Gastroesophageal sphincter (tissue), 4 donors: ENCODE measurements at regions not wholly inside any gene's neighbourhood (a gene's known extent, or its start where the extent isn't known, plus 50 kb on each side); places are given as distances from the start of the nearest gene placed in this dataset.
A peak's percentile ranks its signal among the peaks of the same experiment; 100 is the strongest.

Experiments
- ATAC-seq: fragments of 150-250 bp; one replicate; pipeline ENCODE4 v1.9.1; 2016; ENCODE audit warnings: mild to moderate bottlenecking, moderate library complexity
- H3K27ac ChIP-seq, 4 donors: fragments of 200-600 bp; sonication (generic) in 3 of 4; 1 replicate in 3 of 4; 2 replicates in 1 of 4; pipeline ENCODE4 v1.5.1; 2016 to 2019
- H3K27me3 ChIP-seq: fragments of 200-600 bp; sonication (generic); one replicate; pipeline ENCODE4 v1.5.1; 2019
- H3K36me3 ChIP-seq, 2 donors: fragments of 200-600 bp; sonication (generic); one replicate each; pipeline ENCODE4 v1.5.1; 2019; ENCODE audit warnings: control low read depth in 1 of 2
- H3K4me1 ChIP-seq, 3 donors: fragments of 200-600 bp; sonication (generic); 1 replicate in 2 of 3; 2 replicates in 1 of 3; pipeline ENCODE4 v1.5.1; 2016 to 2019; ENCODE audit warnings: control low read depth in 2 of 3
- H3K4me3 ChIP-seq, 2 donors: fragments of 200-600 bp; sonication (generic); one replicate each; pipeline ENCODE4 v1.5.1; 2019; ENCODE audit warnings: mild to moderate bottlenecking in 1 of 2, moderate library complexity in 1 of 2
- H3K9me3 ChIP-seq, 3 donors: fragments of 200-600 bp; sonication (generic); one replicate each; pipeline ENCODE4 v1.5.1; 2017 to 2019; ENCODE audit warnings: control low read depth in 2 of 3
- CTCF ChIP-seq, 4 experiments: fragments of 200-600 bp in 2 of 4; fragments of 450-650 bp in 2 of 4; sonication (generic) in 1 of 4; IDR thresholded peaks; one replicate each; pipeline ENCODE4 v1.5.1; 2017 to 2019; ENCODE audit warnings: antibody characterized with exemption in 4 of 4, mild to moderate bottlenecking in 2 of 4, moderate library complexity in 2 of 4
- EP300 ChIP-seq: sonication (generic); formaldehyde crosslinking; IDR thresholded peaks from one replicate; pipeline ENCODE4 v1.6.1; 2017; ENCODE audit warnings: antibody characterized with exemption, mild to moderate bottlenecking
- POLR2A ChIP-seq, 2 donors: fragments of 450-650 bp; IDR thresholded peaks; one replicate each; pipeline ENCODE4 v1.6.1; 2017; ENCODE audit warnings: antibody characterized with exemption in 2 of 2, mild to moderate bottlenecking in 2 of 2, moderate library complexity in 1 of 2
- POLR2AphosphoS5 ChIP-seq: sonication (generic); formaldehyde crosslinking; IDR thresholded peaks from one replicate; pipeline ENCODE4 v1.6.1; 2017; ENCODE audit warnings: antibody characterized with exemption
- WGBS, 2 donors: methylation state at CpG; one replicate each; pipeline ENCODE4 v1.1.5; 2018; ENCODE audit warnings: low coverage in 1 of 2; 5-methylcytosine and 5-hydroxymethylcytosine counted together

- ATAC-seq: peak; percentile 85
- 28 to 59% methylated on average over 4 of the region's 4 CpGs for WGBS, 2 donors
- H3K4me3 ChIP-seq: no peak overlapping the region
- H3K4me1 ChIP-seq: peaks cover 0 to 36% (median 8%) of the 10 kb centered on the region in 3 donors
- no peaks in the 10 kb centered on the region for H3K27me3 ChIP-seq
- no peaks in the 10 kb centered on the region for H3K9me3 ChIP-seq
- H3K36me3 ChIP-seq: no peaks in the 10 kb centered on the region
- H3K27ac ChIP-seq: peak overlapping the region in 3 of 4 donors; percentile 55 to 61 (median 56)
- TF ChIP-seq CTCF (IDR thresholded peaks at IDR 0.05) (no peak), POLR2AphosphoS5 (peak; percentile 62), EP300 (no peak), POLR2A (IDR thresholded peaks at IDR 0.05) (no peak)
Measured at GRCh38 chr2:215843579-215843978, 169.8 kb downstream of the MREG start.

GRCh38 chr2:215841175-215841816 is 172.1 kb downstream of the MREG start:
- ATAC-seq: no peak
- Histone ChIP-seq H3K27ac (peak overlapping the region in 1 of 4 donors; percentile 25), H3K4me1 (peaks cover 0 to 27% (median 8%) of the 10 kb centered on the region in 3 donors), H3K9me3 (no peaks in the 10 kb centered on the region), H3K4me3 (no peak overlapping the region), H3K36me3 (no peaks in the 10 kb centered on the region), H3K27me3 (no peaks in the 10 kb centered on the region)
- WGBS, 2 donors: 39 to 61% methylated on average over 2 to 4 of the region's 5 CpGs
- TF ChIP-seq POLR2AphosphoS5: no peak
- no peak for TF ChIP-seq EP300
- no peak for TF ChIP-seq POLR2A (IDR thresholded peaks at IDR 0.05)
- TF ChIP-seq CTCF (IDR thresholded peaks at IDR 0.05): no peak

- Histone ChIP-seq H3K36me3 (no peaks in the 10 kb centered on the region), H3K4me1 (peaks cover 0 to 16% (median 5%) of the 10 kb centered on the region in 3 donors), H3K9me3 (no peaks in the 10 kb centered on the region), H3K27me3 (no peaks in the 10 kb centered on the region), H3K4me3 (no peak overlapping the region), H3K27ac (no peak overlapping the region)
- TF ChIP-seq CTCF (IDR thresholded peaks at IDR 0.05) (no peak), POLR2AphosphoS5 (no peak)
- no peak for ATAC-seq
- WGBS, 2 donors: 67 to 89% methylated on average over 1 to 4 of the region's 4 CpGs
Measured at GRCh38 chr2:215839816-215840215, 173.5 kb downstream of the MREG start.

GRCh38 chr2:215839309-215839708 is 174.0 kb downstream of the MREG start:
- no peak overlapping the region for H3K27ac ChIP-seq
- peaks cover 0 to 16% (median 5%) of the 10 kb centered on the region in 3 donors for H3K4me1 ChIP-seq
- H3K27me3 ChIP-seq: no peaks in the 10 kb centered on the region
- no peak for TF ChIP-seq POLR2A (IDR thresholded peaks at IDR 0.05)
- no peak for TF ChIP-seq EP300
- no peak for TF ChIP-seq CTCF (IDR thresholded peaks at IDR 0.05)
- no peak for TF ChIP-seq POLR2AphosphoS5
- H3K4me3 ChIP-seq: no peak overlapping the region
- 67% methylated on average over 1 of the region's 1 CpG for WGBS, 2 donors
- ATAC-seq: no peak
- H3K9me3 ChIP-seq: no peaks in the 10 kb centered on the region
- H3K36me3 ChIP-seq: no peaks in the 10 kb centered on the region

GRCh38 chr2:215836881-215837280 is 176.5 kb downstream of the MREG start:
- no peak overlapping the region for H3K4me3 ChIP-seq
- H3K9me3 ChIP-seq: no peaks in the 10 kb centered on the region
- no peaks in the 10 kb centered on the region for H3K27me3 ChIP-seq
- H3K4me1 ChIP-seq: peaks cover 0 to 28% (median 9%) of the 10 kb centered on the region in 3 donors
- no peak overlapping the region for H3K27ac ChIP-seq
- no peak for ATAC-seq
- 95 to 96% methylated on average over 2 to 4 of the region's 4 CpGs for WGBS, 2 donors
- H3K36me3 ChIP-seq: no peaks in the 10 kb centered on the region
- no peak for TF ChIP-seq EP300
- TF ChIP-seq POLR2AphosphoS5: no peak
- no peak for TF ChIP-seq POLR2A (IDR thresholded peaks at IDR 0.05)
- TF ChIP-seq CTCF (IDR thresholded peaks at IDR 0.05): no peak
